ENCODE measurements at regions not wholly inside any gene's neighbourhood (a gene's known extent, or its start where the extent isn't known, plus 50 kb on each side); places are given as distances from the start of the nearest gene placed in this dataset.
"Not testable (repeated sequence)": the region's sequence is repeated elsewhere in the genome, so short reads cannot be mapped to it uniquely, and the experiment has no call there.

- DNase-seq, result no peak
These were observed 767.4 kb downstream of the KCNJ2 start for GRCh38 chr17:70936724-70937123.

- no peak for DNase-seq
These were observed 769.0 kb downstream of the KCNJ2 start for GRCh38 chr17:70938336-70938735.

GRCh38 chr17:70945386-70945785, 776.1 kb downstream of the KCNJ2 start:
- DNase-seq, result no peak

GRCh38 chr17:70947215-70947614, 777.9 kb downstream of the KCNJ2 start:
- no peak for DNase-seq

GRCh38 chr17:70947636-70948565, 778.6 kb downstream of the KCNJ2 start:
- no peak for DNase-seq

- DNase-seq, result not testable (repeated sequence)
These were observed 783.8 kb downstream of the KCNJ2 start for GRCh38 chr17:70953140-70953539.

GRCh38 chr17:70955441-70955840, 786.1 kb downstream of the KCNJ2 start:
- DNase-seq, result no peak

- DNase-seq, result peak; percentile 13
These were observed 787.4 kb downstream of the KCNJ2 start for GRCh38 chr17:70956726-70957125.

GRCh38 chr17:70961341-70961740, 792.0 kb downstream of the KCNJ2 start:
- no peak for DNase-seq

- DNase-seq, result no peak
These were observed 799.0 kb downstream of the KCNJ2 start for GRCh38 chr17:70968302-70968701.

- DNase-seq, result no peak
These were observed 800.2 kb downstream of the KCNJ2 start for GRCh38 chr17:70969521-70970034.

GRCh38 chr17:70976447-70976846, 807.1 kb downstream of the KCNJ2 start:
- DNase-seq, result no peak

- DNase-seq, result no peak
These were observed 815.5 kb downstream of the KCNJ2 start for GRCh38 chr17:70984873-70985272.

GRCh38 chr17:70987867-70988340, 818.6 kb downstream of the KCNJ2 start:
- DNase-seq, result no peak

GRCh38 chr17:70988622-70989021, 819.3 kb downstream of the KCNJ2 start:
- DNase-seq, result no peak

GRCh38 chr17:70989280-70989679, 819.9 kb downstream of the KCNJ2 start:
- no peak for DNase-seq

- DNase-seq, result no peak
These were observed 824.9 kb downstream of the KCNJ2 start for GRCh38 chr17:70994194-70994593.

- DNase-seq, result no peak
These were observed 826.7 kb downstream of the KCNJ2 start for GRCh38 chr17:70995997-70996396.

- DNase-seq, result no peak
These were observed 834.4 kb downstream of the KCNJ2 start for GRCh38 chr17:71003736-71004135.

- DNase-seq, result no peak
These were observed 835.1 kb downstream of the KCNJ2 start for GRCh38 chr17:71004413-71004812.

- no peak for DNase-seq
These were observed 842.1 kb downstream of the KCNJ2 start for GRCh38 chr17:71011391-71011790.

- no peak for DNase-seq
These were observed 850.4 kb downstream of the KCNJ2 start for GRCh38 chr17:71019699-71020098.

GRCh38 chr17:71022758-71023157, 853.4 kb downstream of the KCNJ2 start:
- DNase-seq, result no peak

All from muscle of arm (tissue), 1 donor.